Ishikawa (cell line): ENCODE measurements at regions not wholly inside any gene's neighbourhood (a gene's known extent, or its start where the extent isn't known, plus 50 kb on each side); places are given as distances from the start of the nearest gene placed in this dataset.

ENCODE experiments used
- CEBPB ChIP-seq: IDR thresholded peaks from 2 replicates; pipeline ENCODE4 v1.6.1; 2012
- CREB1 ChIP-seq: IDR thresholded peaks from 2 replicates; pipeline ENCODE4 v1.6.1; 2012; ENCODE audit warnings: low read depth
- EGR1 ChIP-seq: IDR thresholded peaks from 2 replicates; pipeline ENCODE4 v1.6.1; 2012
- EP300 ChIP-seq: IDR thresholded peaks from 2 replicates; pipeline ENCODE4 v1.6.1; 2012; ENCODE audit warnings: borderline replicate concordance
- FOXM1 ChIP-seq: IDR thresholded peaks from 2 replicates; pipeline ENCODE4 v1.6.1; 2012; ENCODE audit warnings: low read depth, borderline replicate concordance
- MAX ChIP-seq: IDR thresholded peaks from 2 replicates; pipeline ENCODE4 v1.6.1; 2012
- NFIC ChIP-seq: IDR thresholded peaks from 2 replicates; pipeline ENCODE4 v1.6.1; 2012
- RAD21 ChIP-seq: IDR thresholded peaks from 2 replicates; pipeline ENCODE4 v1.6.1; 2012; ENCODE audit warnings: low read depth
- REST ChIP-seq: IDR thresholded peaks from 2 replicates; pipeline ENCODE4 v1.6.1; 2012; ENCODE audit warnings: low read depth, mild to moderate bottlenecking
- TAF1 ChIP-seq: IDR thresholded peaks from 2 replicates; pipeline ENCODE4 v1.6.1; 2012; ENCODE audit warnings: low read depth, mild to moderate bottlenecking
- TCF12 ChIP-seq: IDR thresholded peaks from 2 replicates; pipeline ENCODE4 v1.6.1; 2012; ENCODE audit warnings: low read depth
- TEAD4 ChIP-seq: IDR thresholded peaks from 2 replicates; pipeline ENCODE4 v1.6.1; 2012
- USF1 ChIP-seq: IDR thresholded peaks from 2 replicates; pipeline ENCODE4 v1.6.1; 2012
- YY1 ChIP-seq: IDR thresholded peaks from 2 replicates; pipeline ENCODE4 v1.6.1; 2012; ENCODE audit warnings: low read depth
- ZBTB7A ChIP-seq: IDR thresholded peaks from 2 replicates; pipeline ENCODE4 v1.6.1; 2012; ENCODE audit warnings: low read depth

GRCh38 chrX:131703646-131704045 is 159.8 kb downstream of the OR13H1 start:
- TF ChIP-seq ZBTB7A (no peak), EGR1 (no peak), NFIC (no peak), REST (no peak), CEBPB (no peak), MAX (no peak), RAD21 (no peak), EP300 (no peak), CREB1 (no peak), YY1 (no peak), TEAD4 (no peak)

GRCh38 chrX:131704136-131704695 is 160.3 kb downstream of the OR13H1 start:
- TF ChIP-seq RAD21 (no peak), TAF1 (no peak), ZBTB7A (no peak), MAX (no peak), EP300 (no peak), TEAD4 (no peak), NFIC (no peak), YY1 (no peak), CREB1 (no peak), USF1 (no peak), REST (no peak), CEBPB (no peak), FOXM1 (no peak), TCF12 (no peak), EGR1 (no peak)

- TF ChIP-seq CREB1 (no peak), TCF12 (no peak), RAD21 (no peak), NFIC (no peak), MAX (no peak), TEAD4 (no peak), ZBTB7A (no peak), TAF1 (no peak), USF1 (no peak), EGR1 (no peak), REST (no peak), EP300 (no peak), FOXM1 (no peak), YY1 (no peak), CEBPB (no peak)
Measured at GRCh38 chrX:131709553-131709952, 165.7 kb downstream of the OR13H1 start.

- TF ChIP-seq USF1 (no peak), CREB1 (no peak), RAD21 (no peak)
Measured at GRCh38 chrX:131711478-131711867, 167.6 kb downstream of the OR13H1 start.
